Stimulated activated naive CD8-positive, alpha-beta T cell treated with anti-CD3 and anti-CD28 coated beads, Interleukin-15, amount 100 ng/mL, for 72 hours (primary cell): ENCODE measurements at regions not wholly inside any gene's neighbourhood (a gene's known extent, or its start where the extent isn't known, plus 50 kb on each side); places are given as distances from the start of the nearest gene placed in this dataset.
A peak's percentile ranks its signal among the peaks of the same experiment; 100 is the strongest.

Experiments
- ATAC-seq: fragments of 150-1000 bp; cut with Tn5 transposase; 2 replicates; pipeline ENCODE4 v1.10.0; 2021; ENCODE audit warnings: mild to moderate bottlenecking, moderate library complexity
- DNase-seq, 2 donors: peaks; one replicate each; pipeline ENCODE4 v3.0.0; 2021 to 2022
- H3K27ac Mint-ChIP-seq, 2 donors: one replicate each; pipeline ENCODE4 v1.8.0; 2022; ENCODE audit warnings: mild to moderate bottlenecking in 2 of 2, mixed read lengths in 2 of 2, moderate library complexity in 2 of 2
- H3K27me3 Mint-ChIP-seq: one replicate; pipeline ENCODE4 v1.8.0; 2022; ENCODE audit warnings: mixed read lengths
- H3K4me1 Mint-ChIP-seq: one replicate; pipeline ENCODE4 v1.8.0; 2022; ENCODE audit warnings: mild to moderate bottlenecking, mixed read lengths
- H3K4me3 Mint-ChIP-seq, 2 donors: one replicate each; pipeline ENCODE4 v1.8.0; 2022; ENCODE audit warnings: mild to moderate bottlenecking in 2 of 2, mixed read lengths in 2 of 2, moderate library complexity in 1 of 2
- H3K9me3 Mint-ChIP-seq, 2 donors: one replicate each; pipeline ENCODE4 v1.8.0; 2022; ENCODE audit warnings: mixed read lengths in 2 of 2

GRCh38 chr5:5986492-5987178, 391.7 kb downstream of the MED10 start:
- DNase-seq (no peak), ATAC-seq (no peak)
- Mint-ChIP-seq H3K4me3 (no peak overlapping the region), H3K27me3 (no peaks in the 10 kb centered on the region), H3K4me1 (no peaks in the 10 kb centered on the region), H3K27ac (no peak overlapping the region), H3K9me3 (peaks cover 3 to 6% of the 10 kb centered on the region in 2 donors)

- no peak for ATAC-seq
- Mint-ChIP-seq H3K4me3 (no peak overlapping the region), H3K4me1 (no peaks in the 10 kb centered on the region)
Measured at GRCh38 chr5:5985332-5985731, 393.0 kb downstream of the MED10 start.

GRCh38 chr5:5983261-5983980, 394.9 kb downstream of the MED10 start:
- DNase-seq (no peak), ATAC-seq (no peak)
- Mint-ChIP-seq H3K27ac (no peak overlapping the region), H3K9me3 (peaks cover 0 to 3% of the 10 kb centered on the region in 2 donors), H3K4me3 (no peak overlapping the region), H3K27me3 (no peaks in the 10 kb centered on the region), H3K4me1 (no peaks in the 10 kb centered on the region)

More at GRCh38 chr5:5985332-5985731, 393.0 kb downstream of the MED10 start:
- DNase-seq = no peak
- Mint-ChIP-seq H3K27ac (no peak overlapping the region), H3K9me3 (peaks cover 0 to 3% of the 10 kb centered on the region in 2 donors), H3K27me3 (no peaks in the 10 kb centered on the region)

GRCh38 chr5:5981562-5981961, 396.8 kb downstream of the MED10 start:
- H3K4me3 Mint-ChIP-seq = no peak overlapping the region
- H3K9me3 Mint-ChIP-seq = peaks cover 0 to 3% of the 10 kb centered on the region in 2 donors
- DNase-seq (no peak), ATAC-seq (no peak)
- no peaks in the 10 kb centered on the region for H3K4me1 Mint-ChIP-seq
- no peak overlapping the region for H3K27ac Mint-ChIP-seq
- no peaks in the 10 kb centered on the region for H3K27me3 Mint-ChIP-seq

- ATAC-seq = no peak
- peaks cover 0 to 3% of the 10 kb centered on the region in 2 donors for H3K9me3 Mint-ChIP-seq
Measured at GRCh38 chr5:5980538-5980895, 397.8 kb downstream of the MED10 start.

DNA sequence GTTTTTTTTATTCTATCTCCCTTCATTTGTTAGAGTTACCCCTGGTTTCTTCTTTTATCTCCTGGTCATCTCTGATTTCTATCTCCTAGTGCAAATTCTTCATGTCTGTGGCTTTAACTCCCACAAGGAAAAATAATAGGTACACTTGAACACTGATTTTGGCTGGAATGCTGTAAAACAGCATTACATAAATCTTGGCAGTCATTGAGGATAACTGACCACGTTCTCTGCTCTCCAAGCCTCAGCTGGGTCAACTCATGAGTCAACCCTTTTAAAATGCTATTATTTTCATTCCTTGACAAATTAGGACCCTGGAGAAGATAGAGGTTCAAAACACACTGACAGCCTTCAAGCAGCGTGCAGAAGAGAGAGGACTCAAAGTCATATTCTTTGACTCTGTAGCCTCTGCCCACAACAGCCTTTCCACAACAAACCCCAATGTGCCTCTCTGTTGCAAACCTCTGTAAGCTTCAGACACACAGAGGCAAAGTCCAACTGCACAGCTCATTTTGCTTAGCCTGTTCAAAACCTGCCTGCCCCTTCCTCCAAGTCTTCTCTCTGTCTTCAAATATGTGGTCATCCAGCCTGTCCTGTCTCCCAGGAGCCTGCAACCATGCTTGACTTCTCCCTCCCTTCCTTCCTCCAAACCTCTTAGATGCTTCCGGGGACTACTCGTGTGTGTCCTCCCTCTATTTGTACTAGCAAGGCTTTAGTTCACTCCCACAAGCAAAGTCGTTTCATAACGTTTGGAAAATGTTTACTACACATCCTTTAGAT, 398.4 kb downstream of the MED10 start:
- DNase-seq = no peak
- ATAC-seq = no peak
- Mint-ChIP-seq H3K4me3 (no peak overlapping the region), H3K27ac (no peak overlapping the region), H3K9me3 (peaks cover 0 to 3% of the 10 kb centered on the region in 2 donors), H3K27me3 (no peaks in the 10 kb centered on the region), H3K4me1 (no peaks in the 10 kb centered on the region)

More at GRCh38 chr5:5980538-5980895, 397.8 kb downstream of the MED10 start:
- H3K4me3 Mint-ChIP-seq = no peak overlapping the region
- H3K4me1 Mint-ChIP-seq = no peaks in the 10 kb centered on the region
- no peak overlapping the region for H3K27ac Mint-ChIP-seq
- no peak for DNase-seq
- no peaks in the 10 kb centered on the region for H3K27me3 Mint-ChIP-seq

DNA sequence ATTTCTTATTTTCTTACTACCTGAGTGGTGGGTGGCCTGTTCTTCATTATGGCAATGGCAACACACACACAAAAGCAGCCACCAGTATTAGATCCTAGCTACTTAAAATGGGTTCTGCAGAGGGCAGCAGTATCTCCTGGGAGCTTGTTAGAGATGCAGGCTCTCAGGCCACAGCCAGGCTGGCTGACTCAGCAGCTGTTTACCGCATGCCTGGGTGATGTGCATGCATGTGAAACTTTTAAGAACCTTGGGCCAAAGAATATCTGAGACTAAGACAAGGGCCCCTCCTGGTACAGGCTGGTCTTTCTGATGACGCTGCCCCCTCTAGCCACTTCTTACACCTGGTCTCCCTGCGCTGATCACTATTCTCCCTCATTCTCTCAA, 399.0 kb downstream of the MED10 start:
- Mint-ChIP-seq H3K27me3 (no peaks in the 10 kb centered on the region), H3K9me3 (peaks cover 0 to 3% of the 10 kb centered on the region in 2 donors), H3K4me1 (no peaks in the 10 kb centered on the region), H3K4me3 (no peak overlapping the region), H3K27ac (no peak overlapping the region)
- DNase-seq (no peak), ATAC-seq (no peak)

DNA sequence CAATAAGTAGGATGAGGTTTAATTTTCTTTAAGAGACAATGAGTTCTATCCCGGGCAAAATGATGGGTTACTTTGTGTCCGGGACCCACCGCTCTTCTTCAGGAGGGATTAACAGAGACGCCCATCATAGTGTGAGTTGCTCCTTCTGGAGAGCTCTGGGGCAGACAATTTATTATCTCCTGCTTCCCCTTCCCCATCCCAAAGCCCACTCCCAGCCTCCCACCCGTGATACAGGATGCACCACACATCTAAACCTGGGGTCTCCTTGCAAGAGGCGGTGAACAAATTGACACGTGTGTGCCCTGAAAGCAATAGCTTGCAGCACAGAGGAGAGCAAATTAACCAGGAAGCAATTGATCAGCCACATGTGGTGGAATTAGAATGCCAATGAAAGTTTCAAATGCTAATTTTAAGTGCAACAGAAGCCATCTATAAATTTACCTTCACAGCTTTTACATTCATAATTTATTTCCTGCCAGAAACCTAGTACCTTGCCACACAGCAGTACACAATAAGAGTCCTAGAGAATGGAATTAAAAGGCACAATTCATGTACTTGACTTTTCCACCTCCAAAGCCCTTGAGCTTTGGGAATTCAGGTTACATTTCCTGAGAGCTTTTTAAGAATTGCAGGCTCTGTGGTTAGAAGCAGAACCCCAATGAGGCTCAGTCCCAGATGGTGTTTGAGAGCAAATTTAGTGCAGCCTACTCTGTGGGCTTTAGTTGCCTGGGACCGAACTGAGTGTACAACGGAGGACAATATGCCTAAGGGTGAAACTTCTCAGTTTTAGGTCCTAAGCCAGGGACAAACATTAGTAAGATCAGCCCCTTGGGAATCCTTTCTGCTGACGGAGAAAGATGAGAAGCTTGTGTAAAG, 399.6 kb downstream of the MED10 start:
- Mint-ChIP-seq H3K4me3 (no peak overlapping the region), H3K27ac (peak overlapping the region in 1 of 2 donors; percentile 84), H3K9me3 (peaks cover 0 to 3% of the 10 kb centered on the region in 2 donors), H3K4me1 (no peaks in the 10 kb centered on the region), H3K27me3 (no peaks in the 10 kb centered on the region)
- DNase-seq (no peak), ATAC-seq (no peak)

- ATAC-seq = no peak
- no peak overlapping the region for H3K4me3 Mint-ChIP-seq
- DNase-seq = no peak
- H3K4me1 Mint-ChIP-seq = no peaks in the 10 kb centered on the region
- no peak overlapping the region for H3K27ac Mint-ChIP-seq
- no peaks in the 10 kb centered on the region for H3K27me3 Mint-ChIP-seq
- no peaks in the 10 kb centered on the region for H3K9me3 Mint-ChIP-seq
Measured at GRCh38 chr5:5971203-5971602, 407.1 kb downstream of the MED10 start.

- Mint-ChIP-seq H3K4me1 (no peaks in the 10 kb centered on the region), H3K9me3 (peaks cover 4 to 8% of the 10 kb centered on the region in 2 donors), H3K27ac (peak overlapping the region in 1 of 2 donors; percentile 22), H3K27me3 (no peaks in the 10 kb centered on the region), H3K4me3 (no peak overlapping the region)
- ATAC-seq (no peak), DNase-seq (no peak)
Measured at GRCh38 chr5:5969942-5970483, 408.3 kb downstream of the MED10 start.

DNA sequence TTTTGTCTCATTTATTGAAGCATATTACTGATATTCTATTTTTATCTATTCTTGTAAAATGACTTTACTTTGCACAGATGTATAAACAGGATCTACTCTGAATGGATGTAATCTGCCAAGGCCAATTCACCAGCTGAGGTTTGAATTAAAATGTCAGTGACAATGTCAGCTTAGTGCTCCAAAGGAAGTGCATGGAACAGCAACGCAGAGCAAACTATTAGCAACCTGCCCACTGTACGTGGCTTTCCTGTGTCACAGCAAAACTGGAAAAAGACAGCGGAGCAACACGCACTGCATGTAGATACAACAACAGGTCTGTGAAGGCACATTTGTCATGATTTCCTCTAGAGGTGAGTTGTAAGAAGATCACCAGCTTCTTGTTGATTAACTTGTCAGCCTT, 409.4 kb downstream of the MED10 start:
- no peak for ATAC-seq
- no peaks in the 10 kb centered on the region for H3K27me3 Mint-ChIP-seq
- no peak overlapping the region for H3K4me3 Mint-ChIP-seq
- H3K27ac Mint-ChIP-seq = no peak overlapping the region
- no peak for DNase-seq
- H3K4me1 Mint-ChIP-seq = no peaks in the 10 kb centered on the region
- H3K9me3 Mint-ChIP-seq = peaks cover 4 to 17% of the 10 kb centered on the region in 2 donors

- DNase-seq = no peak
- no peaks in the 10 kb centered on the region for H3K4me1 Mint-ChIP-seq
- no peak for ATAC-seq
- H3K27me3 Mint-ChIP-seq = no peaks in the 10 kb centered on the region
- no peak overlapping the region for H3K4me3 Mint-ChIP-seq
- H3K27ac Mint-ChIP-seq = no peak overlapping the region
- peaks cover 4 to 17% of the 10 kb centered on the region in 2 donors for H3K9me3 Mint-ChIP-seq
Measured at GRCh38 chr5:5967944-5968343, 410.4 kb downstream of the MED10 start.

GRCh38 chr5:5967373-5967772, 411.0 kb downstream of the MED10 start:
- no peak overlapping the region for H3K4me3 Mint-ChIP-seq
- peaks cover 4 to 17% of the 10 kb centered on the region in 2 donors for H3K9me3 Mint-ChIP-seq
- H3K27ac Mint-ChIP-seq = no peak overlapping the region
- no peak for DNase-seq
- H3K27me3 Mint-ChIP-seq = no peaks in the 10 kb centered on the region
- no peaks in the 10 kb centered on the region for H3K4me1 Mint-ChIP-seq
- ATAC-seq = no peak

- ATAC-seq (no peak), DNase-seq (no peak)
- Mint-ChIP-seq H3K27ac (no peak overlapping the region), H3K9me3 (peaks cover 4 to 17% of the 10 kb centered on the region in 2 donors), H3K27me3 (no peaks in the 10 kb centered on the region), H3K4me3 (no peak overlapping the region), H3K4me1 (no peaks in the 10 kb centered on the region)
Measured at GRCh38 chr5:5965132-5965531, 413.2 kb downstream of the MED10 start.

DNA sequence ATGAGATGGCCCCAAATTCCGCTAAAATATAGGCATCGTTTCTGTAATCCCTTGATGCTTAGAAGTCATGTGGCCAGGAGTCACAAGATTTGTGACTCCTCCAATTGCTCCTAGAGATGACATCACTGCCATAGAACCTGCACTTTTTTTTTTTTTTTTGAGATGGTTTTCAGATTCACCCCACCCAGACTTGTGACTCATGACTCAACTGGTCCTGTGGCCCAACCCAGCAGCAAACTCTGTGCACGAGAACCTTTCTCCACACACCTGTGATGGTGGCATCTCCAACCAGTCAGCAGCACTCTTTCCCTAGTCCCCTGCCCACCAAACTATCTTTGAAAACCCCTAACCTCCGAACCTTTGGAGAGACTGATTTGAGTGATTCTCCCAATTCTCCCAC, 414.0 kb downstream of the MED10 start:
- DNase-seq = no peak
- Mint-ChIP-seq H3K27ac (no peak overlapping the region), H3K4me3 (no peak overlapping the region), H3K27me3 (no peaks in the 10 kb centered on the region), H3K4me1 (no peaks in the 10 kb centered on the region), H3K9me3 (peaks cover 4 to 17% of the 10 kb centered on the region in 2 donors)
- ATAC-seq = no peak
